HG02852 (cell line): ENCODE measurements at regions not wholly inside any gene's neighbourhood (a gene's known extent, or its start where the extent isn't known, plus 50 kb on each side); places are given as distances from the start of the nearest gene placed in this dataset.

Source experiments
- ATAC-seq: cut with Tn5 transposase; IDR thresholded peaks from one replicate; pipeline ENCODE4 v1.9.1; 2021; ENCODE audit warnings: mild to moderate bottlenecking, moderate library complexity; ENCODE audit not compliant: unreplicated experiment

GRCh38 chr12:131607658-131608447, 103.0 kb upstream of the SFSWAP start:
- peak; percentile 89 for ATAC-seq

GRCh38 chr12:131608740-131609690, 101.9 kb upstream of the SFSWAP start:
- ATAC-seq: no peak

DNA sequence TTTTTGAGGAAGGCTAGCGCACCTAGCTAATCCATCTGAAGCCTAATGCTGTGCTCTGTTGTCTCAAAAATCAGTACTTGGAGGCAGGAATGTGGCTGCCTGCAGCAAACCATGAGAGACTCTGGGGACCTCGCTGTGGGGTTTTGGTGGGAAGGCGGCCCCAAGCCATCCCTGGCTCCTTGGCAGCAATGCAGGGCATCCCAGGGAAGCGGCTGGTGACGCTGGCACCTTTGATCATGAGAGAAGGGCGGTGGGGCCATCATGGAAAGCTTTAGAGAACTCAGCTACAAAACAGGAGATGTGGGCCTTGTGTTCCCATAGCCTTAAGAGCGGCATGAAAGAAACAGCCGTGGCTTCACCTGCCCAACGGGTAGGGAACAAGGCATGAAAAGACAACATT, 101.1 kb upstream of the SFSWAP start:
- ATAC-seq: no peak

DNA sequence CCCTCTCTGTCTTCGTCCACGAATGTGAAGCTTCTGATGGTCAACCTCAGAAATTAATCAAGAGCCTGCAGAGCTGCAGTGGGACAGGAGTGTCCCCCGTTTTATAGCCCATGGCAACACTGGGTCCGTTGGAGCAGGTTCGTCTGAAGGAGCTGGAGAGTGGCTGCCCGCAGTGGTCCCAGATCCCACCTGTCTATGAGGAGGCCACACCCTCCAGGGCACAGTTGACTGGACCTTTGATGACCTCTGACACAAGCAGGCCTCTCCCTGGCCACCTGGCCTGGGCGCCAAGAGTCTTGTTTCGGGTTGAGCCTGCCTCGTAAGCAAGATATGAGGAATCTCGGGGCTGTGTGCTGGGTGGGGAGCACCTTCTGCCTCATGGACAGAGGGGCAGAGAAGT, 100.7 kb upstream of the SFSWAP start:
- ATAC-seq: no peak

DNA sequence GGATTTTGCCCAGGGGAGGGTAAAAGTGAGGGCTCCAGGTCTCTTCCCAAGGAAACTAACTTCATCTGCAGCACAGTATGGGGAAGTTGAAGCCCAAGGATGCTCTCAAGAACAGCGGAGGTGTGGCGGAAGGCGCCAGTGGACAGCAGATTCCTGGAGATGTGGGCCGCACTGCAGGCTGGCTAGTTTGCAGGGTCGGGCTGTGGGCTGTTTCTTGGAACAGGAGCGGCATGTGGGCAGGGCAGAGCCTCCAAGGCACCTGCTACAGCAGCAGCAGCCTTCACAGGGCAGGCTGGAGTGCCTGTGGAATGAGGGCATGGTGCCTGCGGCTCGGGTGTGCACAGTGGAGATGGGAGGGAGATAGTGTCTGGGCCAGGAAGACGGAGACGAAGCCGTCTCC, 100.0 kb upstream of the SFSWAP start:
- ATAC-seq: no peak

- no peak for ATAC-seq
Measured at GRCh38 chr12:131611416-131612091, 99.3 kb upstream of the SFSWAP start.

- ATAC-seq: no peak
Measured at GRCh38 chr12:131612092-131612755, 98.7 kb upstream of the SFSWAP start.

- ATAC-seq: no peak
Measured at GRCh38 chr12:131613186-131613585, 97.7 kb upstream of the SFSWAP start.

DNA sequence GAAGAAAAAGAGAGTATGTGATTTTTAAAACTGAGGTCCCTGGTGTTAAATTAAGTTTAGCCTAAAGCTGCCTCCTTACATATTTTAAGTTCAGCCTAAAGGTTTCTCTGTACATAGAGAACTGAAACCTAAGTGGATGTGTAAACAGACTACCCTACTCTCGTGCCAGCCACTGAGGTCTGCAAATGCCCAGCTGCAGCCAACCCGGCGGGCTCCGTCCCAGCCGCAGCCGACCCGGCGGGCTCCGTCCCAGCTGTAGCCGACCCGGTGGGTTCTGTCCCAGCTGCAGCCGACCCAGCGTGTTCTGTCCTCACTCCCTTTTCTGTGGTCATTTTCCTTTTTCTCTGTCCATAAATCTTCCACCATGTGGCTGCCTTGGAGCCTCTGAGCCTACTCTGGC, 97.2 kb upstream of the SFSWAP start:
- no peak for ATAC-seq

- no peak for ATAC-seq
Measured at GRCh38 chr12:131615326-131616042, 95.4 kb upstream of the SFSWAP start.

- no peak for ATAC-seq
Measured at GRCh38 chr12:131616043-131616700, 94.7 kb upstream of the SFSWAP start.

DNA sequence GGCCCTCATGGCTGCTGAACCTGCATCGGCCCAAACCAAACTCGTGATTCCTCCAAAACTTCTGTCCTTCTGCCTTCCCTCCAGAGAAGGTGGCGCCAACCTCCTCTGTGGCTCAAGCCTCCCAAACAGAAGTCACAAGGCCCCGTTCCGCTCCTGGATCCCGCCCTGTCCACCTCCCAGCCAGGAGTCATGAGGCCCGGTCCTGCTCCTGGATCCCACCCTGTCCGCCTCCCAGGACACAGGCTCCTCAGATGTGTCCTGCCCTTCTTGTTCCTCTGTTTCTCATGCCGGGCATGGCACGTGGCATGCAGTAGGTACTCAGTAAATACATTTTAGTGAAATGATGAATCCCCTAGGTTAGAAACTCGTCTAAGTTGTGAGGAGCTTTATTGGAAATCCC, 94.2 kb upstream of the SFSWAP start:
- no peak for ATAC-seq

DNA sequence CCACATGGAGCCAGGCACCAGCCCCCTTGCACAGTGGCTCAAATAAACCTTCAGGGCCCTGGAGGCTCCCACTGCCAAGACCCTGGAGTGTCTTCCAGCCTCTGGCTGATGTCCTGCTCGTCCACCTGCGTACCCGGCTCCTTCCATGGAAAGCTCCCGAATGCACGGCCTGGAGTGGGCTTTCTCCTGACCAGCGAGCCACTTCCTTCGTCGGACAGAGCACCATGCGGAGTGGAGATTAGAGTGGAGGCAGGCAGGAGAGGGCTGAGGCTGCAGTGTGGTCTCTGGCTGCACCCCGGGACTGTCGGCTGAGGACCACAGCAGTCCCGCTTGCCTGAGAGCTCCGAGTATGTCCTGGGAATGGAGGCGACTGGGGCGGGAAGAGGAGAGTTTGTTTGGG, 93.7 kb upstream of the SFSWAP start:
- no peak for ATAC-seq

DNA sequence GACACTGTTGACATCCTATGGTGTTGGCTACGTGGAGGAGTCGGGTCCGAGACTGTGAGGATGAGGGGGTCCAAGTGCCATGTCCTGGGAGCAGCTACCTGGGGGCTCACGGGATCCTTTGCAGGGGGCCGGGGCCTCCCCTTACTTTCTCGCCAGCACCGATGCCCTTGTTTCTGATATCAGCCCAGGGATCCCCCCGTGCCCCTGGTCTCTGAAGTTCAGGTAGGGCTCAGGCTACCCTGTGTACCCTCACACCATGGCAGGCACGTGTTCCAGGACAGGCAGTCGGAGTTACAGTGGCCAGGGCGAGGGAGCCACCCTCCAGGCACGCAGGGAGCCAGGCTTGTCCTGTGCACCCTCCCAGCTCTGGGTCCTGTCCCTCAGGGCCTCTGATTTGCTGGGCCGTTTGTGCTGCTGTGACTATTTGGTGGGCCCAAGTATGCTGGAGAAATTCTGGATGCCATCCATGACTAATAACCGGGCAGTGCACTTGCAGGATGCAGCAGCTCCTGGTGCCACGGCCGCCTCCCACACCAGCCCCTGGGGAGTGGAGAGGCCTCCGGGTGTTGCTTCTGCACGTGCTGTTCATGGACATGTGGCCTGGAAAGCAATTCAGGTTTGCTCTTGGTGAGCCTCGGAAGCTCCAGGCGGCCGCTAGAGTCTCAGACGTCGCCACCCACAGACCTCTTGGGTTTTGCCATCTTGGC, 93.1 kb upstream of the SFSWAP start:
- no peak for ATAC-seq

DNA sequence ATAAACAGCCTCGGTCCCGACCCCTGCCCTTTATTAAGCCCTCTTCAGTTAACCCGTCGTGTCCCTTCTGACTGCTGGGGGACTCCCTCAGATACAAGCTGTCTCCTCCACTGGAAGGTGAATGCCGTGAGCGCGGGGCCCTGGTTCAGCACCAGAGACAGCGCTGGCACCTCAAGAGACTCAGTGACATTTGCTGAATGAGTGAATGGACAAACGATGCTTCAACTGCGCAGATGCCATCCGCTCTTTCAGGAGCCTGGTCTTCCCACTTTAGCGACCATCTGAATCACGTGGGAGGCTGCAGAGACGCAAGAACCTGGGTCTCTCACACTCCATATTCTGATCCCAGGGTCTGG, 92.6 kb upstream of the SFSWAP start:
- ATAC-seq: no peak

DNA sequence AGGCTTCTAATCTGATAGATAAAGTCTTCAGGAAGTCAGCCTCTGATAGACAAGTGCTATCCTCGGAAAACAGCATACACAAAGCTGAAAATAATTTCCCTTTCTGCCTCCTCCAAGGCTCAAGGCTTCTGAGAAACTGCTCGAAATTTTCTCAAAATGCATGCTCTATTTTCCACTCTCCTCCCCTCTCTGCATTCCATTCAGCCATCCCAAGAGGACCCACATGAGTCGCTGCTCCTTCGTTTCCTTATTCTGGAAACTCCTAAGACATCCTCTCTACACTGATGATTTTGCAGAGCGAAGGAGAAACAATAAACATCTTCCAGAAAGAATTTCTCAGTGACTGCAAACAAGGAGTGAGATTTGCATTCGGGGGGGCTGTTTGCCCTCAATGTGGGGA, 92.2 kb upstream of the SFSWAP start:
- ATAC-seq: no peak

DNA sequence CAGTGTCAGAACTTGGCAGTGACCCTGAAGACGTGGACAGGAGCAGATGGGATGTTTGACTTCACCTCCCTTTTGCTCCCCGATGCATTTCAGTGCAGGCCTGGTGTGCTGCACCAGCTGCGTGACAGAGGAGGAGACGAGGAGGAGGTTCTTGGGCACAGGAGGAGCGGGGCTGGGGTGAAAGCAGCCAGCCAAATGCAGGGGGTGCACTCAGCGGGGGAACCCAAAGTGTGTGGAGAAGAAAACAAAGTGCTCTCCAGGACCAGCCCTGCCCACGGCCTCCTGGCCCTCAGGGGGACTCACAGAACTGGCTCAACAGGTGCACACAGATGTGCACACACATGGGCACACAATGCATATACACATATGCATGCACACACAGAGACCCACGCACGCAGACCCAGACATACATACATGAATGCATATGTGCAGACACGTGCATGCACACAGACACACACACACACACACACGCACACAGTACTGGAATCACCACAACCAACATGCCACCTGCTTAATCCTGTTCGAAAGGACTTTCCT, 91.7 kb upstream of the SFSWAP start:
- no peak for ATAC-seq

DNA sequence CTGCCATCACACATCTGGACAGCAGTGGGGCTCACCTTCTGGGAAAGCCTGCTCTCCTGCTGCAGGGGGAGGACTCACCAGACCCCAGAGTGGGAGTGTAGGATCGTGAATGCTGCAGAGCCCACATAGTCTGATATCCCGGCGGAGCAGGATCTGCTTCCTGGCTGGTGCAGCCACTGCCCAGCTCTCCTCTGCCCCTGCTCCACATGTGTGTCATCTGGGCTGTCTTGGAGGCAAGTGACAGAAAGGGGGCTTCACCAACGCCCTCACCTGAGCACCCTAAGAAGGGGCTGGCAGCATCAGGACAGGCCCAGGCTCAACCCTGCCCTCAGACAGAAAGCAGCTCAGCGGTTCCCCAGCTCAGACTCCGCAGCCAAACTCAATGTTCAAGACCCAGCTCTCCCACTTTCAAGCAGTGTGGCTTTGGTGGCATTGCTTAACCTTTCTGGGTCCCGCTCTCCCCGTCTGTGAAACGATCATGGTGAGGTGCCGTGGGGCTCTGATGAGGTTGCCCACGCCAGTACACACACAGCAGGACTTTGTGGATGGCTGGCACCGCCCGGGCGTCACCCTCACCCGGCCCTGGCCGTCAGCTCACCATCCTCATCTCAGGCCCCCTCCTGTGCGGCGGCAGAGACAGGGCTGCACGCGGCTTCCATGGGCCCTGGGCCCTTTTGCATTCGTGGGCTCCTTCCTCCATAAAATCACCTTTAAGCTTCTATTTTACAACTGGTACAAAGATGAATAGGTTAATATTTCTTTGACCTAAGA, 91.0 kb upstream of the SFSWAP start:
- ATAC-seq: no peak
